Stomach (tissue), 8 donors: ENCODE measurements at regions not wholly inside any gene's neighbourhood (a gene's known extent, or its start where the extent isn't known, plus 50 kb on each side); places are given as distances from the start of the nearest gene placed in this dataset.

ENCODE experiments used
- DNase-seq, 2 donors: peaks; one replicate each; pipeline versions ENCODE4 v3.0.0 to v3.0.0-alpha.2; 2013 to 2019
- H3K27ac ChIP-seq, 5 donors: fragments of 200-600 bp in 4 of 5; sonication (generic) in 4 of 5; one replicate each; pipeline ENCODE4 v1.5.1; 2013 to 2019; ENCODE audit warnings: mild to moderate bottlenecking in 1 of 5, moderate library complexity in 1 of 5
- H3K27me3 ChIP-seq, 3 donors: fragments of 200-600 bp; sonication (generic); one replicate each; pipeline ENCODE4 v1.5.1; 2017 to 2019; ENCODE audit warnings: mixed run types in 1 of 3
- H3K36me3 ChIP-seq, 4 donors: fragments of 200-600 bp; sonication (generic); 1 replicate in 3 of 4; 2 replicates in 1 of 4; pipeline ENCODE4 v1.5.1; 2016 to 2019
- H3K4me1 ChIP-seq, 4 donors: fragments of 200-600 bp; sonication (generic); one replicate each; pipeline ENCODE4 v1.5.1; 2016 to 2019
- H3K4me3 ChIP-seq, 4 donors: fragments of 200-600 bp; sonication (generic) in 3 of 4; one replicate each; pipeline ENCODE4 v1.5.1; 2016 to 2019; ENCODE audit warnings: mild to moderate bottlenecking in 1 of 4
- H3K9me3 ChIP-seq, 4 donors: fragments of 200-600 bp; sonication (generic); one replicate each; pipeline ENCODE4 v1.5.1; 2016 to 2019
- EP300 ChIP-seq: sonication (generic); formaldehyde crosslinking; IDR thresholded peaks from one replicate; pipeline ENCODE4 v1.6.1; 2017; ENCODE audit warnings: antibody characterized with exemption
- POLR2A ChIP-seq, 4 donors: fragments of 450-650 bp; IDR thresholded peaks; one replicate each; pipeline ENCODE4 v1.6.1; 2016; ENCODE audit warnings: antibody characterized with exemption in 4 of 4, control low read depth in 2 of 4, mild to moderate bottlenecking in 1 of 4, moderate library complexity in 1 of 4
- POLR2AphosphoS5 ChIP-seq, 3 donors: sonication (generic); formaldehyde crosslinking; IDR thresholded peaks; one replicate each; pipeline ENCODE4 v1.6.1; 2016; ENCODE audit warnings: antibody characterized with exemption in 3 of 3
- WGBS, 5 donors: extraction: QIAGEN DNeasy Blood & Tissue Kit in 3 of 5; methylation state at CpG; one replicate each; pipeline versions ENCODE4 v1.1.5 to v1.1.7; 2013 to 2018; 5-methylcytosine and 5-hydroxymethylcytosine counted together
- intact Hi-C: fragments of 100-400 bp; cut with DNase I; formaldehyde crosslinking; loops from one replicate; pipeline ENCODE4 v1.15.1; 2023; ENCODE audit warnings: low total_unique reads
- TF ChIP-seq, protein P1 (sequence below), 7 experiments: fragments of 450-650 bp in 4 of 7; fragments of 200-600 bp in 3 of 7; sonication (generic) in 3 of 7; IDR thresholded peaks; one replicate each; pipeline ENCODE4 v1.5.1; 2016 to 2019; ENCODE audit warnings: antibody characterized with exemption in 7 of 7, control low read depth in 2 of 7, mild to moderate bottlenecking in 1 of 7
- donor health status: healthy with polysubstance abuse.
- donor health status: Bipolar disorder and iron deficiency.
- donor health status: healthy.

DNA sequence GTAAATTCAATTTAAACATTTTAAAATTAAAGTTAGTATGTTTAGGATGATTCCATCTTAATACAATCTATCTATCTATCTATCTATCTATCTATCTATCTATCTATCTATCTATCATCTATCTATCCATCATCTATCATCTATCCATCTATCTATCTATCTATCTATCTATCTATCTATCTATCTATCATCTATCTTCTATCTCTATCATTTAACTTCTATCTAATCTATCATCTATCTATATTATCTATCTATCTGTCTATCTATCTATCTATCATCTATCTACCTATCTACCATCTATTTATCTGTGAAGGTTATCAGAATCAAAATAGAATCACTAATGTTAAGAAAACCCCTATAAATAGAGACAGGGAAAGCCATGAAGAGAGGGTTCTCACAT, 78.3 kb downstream of the RAMP3 start:
- intact Hi-C loops = no loop called here
- no peak for DNase-seq
- Histone ChIP-seq H3K27ac (no peak overlapping the region), H3K27me3 (peaks cover 0 to 17% (median 11%) of the 10 kb centered on the region in 3 donors), H3K4me3 (no peak overlapping the region), H3K36me3 (no peaks in the 10 kb centered on the region), H3K9me3 (no peaks in the 10 kb centered on the region), H3K4me1 (no peaks in the 10 kb centered on the region)
- TF ChIP-seq POLR2A (IDR thresholded peaks at IDR 0.05) = no peak
- TF ChIP-seq EP300 = no peak
- TF ChIP-seq POLR2AphosphoS5 (IDR thresholded peaks at IDR 0.05) = no peak
- TF ChIP-seq, protein P1, sequence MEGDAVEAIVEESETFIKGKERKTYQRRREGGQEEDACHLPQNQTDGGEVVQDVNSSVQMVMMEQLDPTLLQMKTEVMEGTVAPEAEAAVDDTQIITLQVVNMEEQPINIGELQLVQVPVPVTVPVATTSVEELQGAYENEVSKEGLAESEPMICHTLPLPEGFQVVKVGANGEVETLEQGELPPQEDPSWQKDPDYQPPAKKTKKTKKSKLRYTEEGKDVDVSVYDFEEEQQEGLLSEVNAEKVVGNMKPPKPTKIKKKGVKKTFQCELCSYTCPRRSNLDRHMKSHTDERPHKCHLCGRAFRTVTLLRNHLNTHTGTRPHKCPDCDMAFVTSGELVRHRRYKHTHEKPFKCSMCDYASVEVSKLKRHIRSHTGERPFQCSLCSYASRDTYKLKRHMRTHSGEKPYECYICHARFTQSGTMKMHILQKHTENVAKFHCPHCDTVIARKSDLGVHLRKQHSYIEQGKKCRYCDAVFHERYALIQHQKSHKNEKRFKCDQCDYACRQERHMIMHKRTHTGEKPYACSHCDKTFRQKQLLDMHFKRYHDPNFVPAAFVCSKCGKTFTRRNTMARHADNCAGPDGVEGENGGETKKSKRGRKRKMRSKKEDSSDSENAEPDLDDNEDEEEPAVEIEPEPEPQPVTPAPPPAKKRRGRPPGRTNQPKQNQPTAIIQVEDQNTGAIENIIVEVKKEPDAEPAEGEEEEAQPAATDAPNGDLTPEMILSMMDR (IDR thresholded peaks at IDR 0.05) = no peak

- no peak overlapping the region for H3K4me3 ChIP-seq
- no peak for DNase-seq
- TF ChIP-seq POLR2A (IDR thresholded peaks at IDR 0.05) = no peak
- intact Hi-C loops = no loop called here
- H3K4me1 ChIP-seq = no peaks in the 10 kb centered on the region
- 30 to 54% (median 39%) methylated on average over 1 of the region's 1 CpG for WGBS, 5 donors
- no peak overlapping the region for H3K27ac ChIP-seq
- H3K27me3 ChIP-seq = peaks cover 0 to 22% (median 14%) of the 10 kb centered on the region in 3 donors
- H3K9me3 ChIP-seq = no peaks in the 10 kb centered on the region
- no peaks in the 10 kb centered on the region for H3K36me3 ChIP-seq
These were observed 79.1 kb downstream of the RAMP3 start for GRCh38 chr7:45236666-45237065.

DNA sequence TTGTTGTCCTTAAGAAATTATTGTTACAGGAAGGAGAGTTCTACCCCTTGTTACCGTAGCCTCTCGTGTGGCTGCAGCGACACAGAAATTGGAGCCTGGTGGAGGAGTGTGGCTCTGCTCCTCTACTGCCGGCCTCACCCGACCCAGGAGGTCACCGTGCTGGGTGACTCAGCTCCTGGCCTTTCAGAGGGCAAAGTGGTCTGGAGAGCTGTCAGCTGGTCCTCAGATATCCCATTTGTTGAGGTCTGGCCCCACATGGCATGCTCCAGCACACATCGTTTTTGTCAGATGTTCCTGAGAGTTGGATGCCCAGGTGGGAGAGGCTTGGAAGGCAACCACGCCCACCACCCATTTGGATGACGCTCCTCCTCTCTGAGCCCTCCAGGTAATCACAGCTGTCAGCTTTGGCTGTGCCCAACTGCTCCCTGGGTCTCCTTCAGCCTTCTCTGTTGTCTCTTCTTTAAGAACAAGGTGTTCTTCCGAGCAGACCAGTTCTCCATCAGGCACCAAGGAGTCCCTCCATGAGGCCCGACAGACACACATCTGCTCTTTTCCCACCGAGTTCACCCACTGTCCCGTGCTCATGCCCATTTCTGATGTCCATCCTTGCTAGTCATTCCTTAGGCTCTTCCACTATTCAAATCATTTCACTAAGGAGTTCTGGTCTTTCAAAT, 80.3 kb downstream of the RAMP3 start:
- WGBS, 5 donors = 66 to 71% (median 67%) methylated on average over 12 to 13 of the region's 13 CpGs

GRCh38 chr7:45238806-45239205, 81.2 kb downstream of the RAMP3 start:
- no peaks in the 10 kb centered on the region for H3K9me3 ChIP-seq
- H3K36me3 ChIP-seq = no peaks in the 10 kb centered on the region
- intact Hi-C loops = no loop called here
- peaks cover 0 to 21% (median 14%) of the 10 kb centered on the region in 3 donors for H3K27me3 ChIP-seq
- H3K27ac ChIP-seq = no peak overlapping the region
- no peak for DNase-seq
- TF ChIP-seq POLR2AphosphoS5 (IDR thresholded peaks at IDR 0.05) (no peak), POLR2A (IDR thresholded peaks at IDR 0.05) (no peak), EP300 (no peak)
- TF ChIP-seq, protein P1 (IDR thresholded peaks at IDR 0.05) = no peak
- H3K4me1 ChIP-seq = no peaks in the 10 kb centered on the region
- WGBS, 5 donors = 69 to 75% (median 72%) methylated on average over 5 of the region's 5 CpGs
- H3K4me3 ChIP-seq = no peak overlapping the region

More for the DNA sequence above, 80.3 kb downstream of the RAMP3 start:
- no peak overlapping the region for H3K4me3 ChIP-seq
- DNase-seq = no peak
- no peaks in the 10 kb centered on the region for H3K9me3 ChIP-seq
- H3K27me3 ChIP-seq = peaks cover 0 to 21% (median 14%) of the 10 kb centered on the region in 3 donors
- H3K27ac ChIP-seq = no peak overlapping the region
- H3K4me1 ChIP-seq = no peaks in the 10 kb centered on the region
- intact Hi-C loops = no loop called here
- TF ChIP-seq EP300 (no peak), POLR2A (IDR thresholded peaks at IDR 0.05) (no peak), POLR2AphosphoS5 (IDR thresholded peaks at IDR 0.05) (no peak)
- TF ChIP-seq, protein P1 (IDR thresholded peaks at IDR 0.05) = no peak
- no peaks in the 10 kb centered on the region for H3K36me3 ChIP-seq

DNA sequence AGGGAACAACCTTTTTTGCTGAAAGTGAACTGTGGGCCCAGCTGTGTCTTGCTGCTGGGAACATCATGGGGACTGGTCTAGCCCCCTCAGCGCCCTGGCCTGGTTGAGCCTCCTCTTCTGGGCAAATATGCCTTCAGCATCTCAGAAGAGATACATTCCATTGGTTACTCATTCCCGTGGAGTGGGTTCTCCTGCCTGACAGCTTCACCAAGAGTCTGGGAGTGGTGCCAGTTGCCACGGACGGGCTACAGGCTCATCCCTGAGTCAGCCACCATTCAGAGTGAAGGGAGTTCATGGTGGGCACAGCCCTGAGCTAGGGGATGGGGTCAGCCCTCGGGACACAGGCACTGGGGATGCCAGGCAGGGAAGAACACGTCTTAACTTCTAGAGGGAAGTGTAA, 81.9 kb downstream of the RAMP3 start:
- TF ChIP-seq, protein P1 (IDR thresholded peaks at IDR 0.05) = no peak
- no peak for TF ChIP-seq EP300
- no peak for TF ChIP-seq POLR2AphosphoS5 (IDR thresholded peaks at IDR 0.05)
- TF ChIP-seq POLR2A (IDR thresholded peaks at IDR 0.05) = no peak
- Histone ChIP-seq H3K4me3 (no peak overlapping the region), H3K27ac (peak overlapping the region in 1 of 5 donors; percentile 38), H3K9me3 (no peaks in the 10 kb centered on the region), H3K4me1 (no peaks in the 10 kb centered on the region), H3K27me3 (peaks cover 0 to 21% (median 14%) of the 10 kb centered on the region in 3 donors), H3K36me3 (no peaks in the 10 kb centered on the region)
- WGBS, 5 donors = 51 to 79% (median 58%) methylated on average over 3 to 6 of the region's 6 CpGs
- no peak for DNase-seq
- intact Hi-C loops = no loop called here
